GM13976 (cell line): ENCODE measurements at regions not wholly inside any gene's neighbourhood (a gene's known extent, or its start where the extent isn't known, plus 50 kb on each side); places are given as distances from the start of the nearest gene placed in this dataset.

Source experiments
- DNase-seq: peaks from one replicate; pipeline ENCODE4 v3.0.0; 2012; ENCODE audit warnings: low spot score
- CTCF ChIP-seq: IDR thresholded peaks from 2 replicates; pipeline ENCODE4 v1.5.1; 2012; ENCODE audit warnings: borderline replicate concordance, mild to moderate bottlenecking; ENCODE audit not compliant: insufficient read depth; ENCODE audit errors: extremely low read depth, missing control alignments, control extremely low read depth
- in situ Hi-C: fragments of 300-500 bp; cut with MboI; formaldehyde crosslinking; loops from one replicate; pipeline ENCODE4 v1.12.0; 2022; ENCODE audit warnings: low sequenced_read_pairs, mixed read lengths, inconsistent platforms; ENCODE audit not compliant: unreplicated experiment

GRCh38 chr9:87214991-87215390 is 267.7 kb upstream of the GAS1 start:
- TF ChIP-seq CTCF, result no peak
- in situ Hi-C loops, result no loop called here
- DNase-seq, result no peak

GRCh38 chr9:87216036-87216435 is 268.7 kb upstream of the GAS1 start:
- TF ChIP-seq CTCF, result no peak
- in situ Hi-C loops, result no loop called here

GRCh38 chr9:87216897-87217455 is 269.7 kb upstream of the GAS1 start:
- in situ Hi-C loops, result no loop called here
- DNase-seq, result no peak
- TF ChIP-seq CTCF, result no peak

More at GRCh38 chr9:87216036-87216435, 268.7 kb upstream of the GAS1 start:
- no peak for DNase-seq

GRCh38 chr9:87223392-87224246 is 274.0 kb upstream of the DAPK1 start:
- no peak for DNase-seq
- in situ Hi-C loops, result no loop called here
- TF ChIP-seq CTCF, result no peak

- DNase-seq, result no peak
- in situ Hi-C loops, result no loop called here
- TF ChIP-seq CTCF, result no peak
These were observed 270.8 kb upstream of the DAPK1 start for GRCh38 chr9:87226896-87227295.

- DNase-seq, result no peak
- no peak for TF ChIP-seq CTCF
- in situ Hi-C loops, result no loop called here
These were observed 270.2 kb upstream of the DAPK1 start for GRCh38 chr9:87227456-87227855.

GRCh38 chr9:87229108-87229507 is 268.6 kb upstream of the DAPK1 start:
- TF ChIP-seq CTCF, result no peak
- DNase-seq, result no peak
- in situ Hi-C loops, result no loop called here
